ENCODE measurements at regions not wholly inside any gene's neighbourhood (a gene's known extent, or its start where the extent isn't known, plus 50 kb on each side); places are given as distances from the start of the nearest gene placed in this dataset.
A peak's percentile ranks its signal among the peaks of the same experiment; 100 is the strongest.
"Not testable (repeated sequence)": the region's sequence is repeated elsewhere in the genome, so short reads cannot be mapped to it uniquely, and the experiment has no call there.

DNA sequence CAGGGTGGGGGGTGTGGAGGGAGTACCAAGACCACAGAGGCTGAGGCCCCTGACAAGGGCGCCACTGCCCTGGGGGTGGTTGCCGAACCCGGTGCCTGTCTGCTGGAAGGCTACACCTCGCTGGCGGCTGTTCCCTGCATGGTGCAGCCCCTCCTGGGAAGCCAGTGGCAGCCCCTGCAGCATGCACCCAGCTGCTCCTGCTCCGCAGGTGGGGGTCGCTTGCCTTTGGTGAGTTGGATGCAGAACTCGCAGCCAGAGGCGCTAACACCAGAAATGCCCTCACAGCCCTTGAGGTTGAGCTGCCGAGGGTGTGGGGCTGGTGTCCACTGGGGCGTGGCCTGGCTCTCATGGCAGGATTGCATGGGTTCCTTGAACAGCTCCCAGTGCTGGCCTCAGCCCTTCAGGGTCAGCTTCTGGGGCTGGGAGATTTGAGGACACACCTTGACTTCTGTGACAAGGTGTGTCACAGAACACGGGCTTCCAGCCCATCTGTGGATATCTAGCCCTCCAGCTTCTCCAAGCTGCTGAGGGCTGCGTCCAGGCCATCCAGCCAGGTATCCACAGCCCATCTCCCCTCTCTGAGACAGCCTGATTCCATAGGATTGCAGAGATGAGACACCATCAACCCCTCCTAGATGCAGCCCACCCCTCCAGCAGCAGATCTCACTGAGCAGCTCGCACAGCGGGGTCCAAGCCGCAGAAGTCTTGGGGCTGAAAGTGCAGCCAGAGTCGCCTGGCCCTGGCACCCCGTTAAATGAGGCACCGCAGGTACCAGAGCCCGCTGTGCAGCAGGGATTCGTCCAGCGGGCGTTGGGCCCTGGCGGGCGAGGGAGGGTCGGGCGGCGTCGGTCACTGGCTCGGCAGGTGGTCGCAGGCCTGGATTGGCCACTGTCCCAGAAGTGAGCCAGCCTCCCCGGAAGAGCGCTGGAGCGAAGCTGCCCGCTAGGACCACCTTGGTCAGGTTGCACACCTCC lies 586.3 kb downstream of the KCNJ18 start:
- H3K4me1 Mint-ChIP-seq (ENCODE audit: low read depth in 2 of 2): no peaks in the 10 kb centered on the region
- peaks cover 16% of the 10 kb centered on the region for H3K36me3 Mint-ChIP-seq
- peak in 1 of 2 donors; percentile 13 for ATAC-seq
- peaks cover 18% of the 10 kb centered on the region for H3K9me3 Mint-ChIP-seq
- no peak overlapping the region for H3K27ac Mint-ChIP-seq
- no peak overlapping the region for H3K4me3 Mint-ChIP-seq
- DNase-seq (ENCODE audit: low spot score): no peak
- H3K27me3 Mint-ChIP-seq: no peaks in the 10 kb centered on the region

DNA sequence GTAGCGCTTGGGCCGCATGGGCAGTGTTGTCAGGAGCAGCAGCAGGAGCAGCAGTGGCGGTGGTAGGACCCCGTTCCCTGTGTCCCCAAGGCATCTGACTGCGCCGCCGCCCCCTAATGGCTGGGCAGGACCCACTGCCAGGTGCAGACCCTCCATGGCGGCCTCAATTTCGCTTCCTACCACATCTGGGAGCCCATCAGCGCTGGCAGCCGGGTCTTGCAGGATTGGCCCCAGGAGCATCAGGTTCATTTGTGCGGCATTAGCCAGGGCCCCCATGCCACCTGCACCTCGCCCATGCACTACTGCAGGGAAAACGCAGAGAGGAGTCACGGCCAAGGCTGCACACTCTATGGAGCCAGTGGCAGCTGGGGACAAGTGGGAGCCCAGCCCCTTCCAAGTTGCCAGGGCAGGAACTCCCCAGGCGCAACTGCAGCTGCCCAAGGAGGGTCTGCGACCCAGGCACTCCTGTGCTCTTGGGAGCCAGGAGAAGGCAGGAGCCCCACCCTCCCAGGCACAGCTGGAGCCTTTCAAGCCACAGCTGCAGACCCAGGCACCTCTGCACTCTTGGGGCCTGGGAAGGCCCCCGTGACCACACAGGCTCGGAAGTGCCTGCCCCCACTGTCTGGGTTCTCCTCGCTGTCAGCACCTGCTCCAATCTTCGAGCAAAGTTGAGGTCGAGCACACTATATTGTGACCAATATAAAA lies 594.2 kb downstream of the KCNJ18 start:
- DNase-seq (ENCODE audit: low spot score) (no peak), ATAC-seq (no peak)
- H3K27ac Mint-ChIP-seq: no peak overlapping the region
- no peak overlapping the region for H3K4me3 Mint-ChIP-seq
- no peaks in the 10 kb centered on the region for H3K4me1 Mint-ChIP-seq (ENCODE audit: low read depth in 2 of 2)
- H3K36me3 Mint-ChIP-seq: no peaks in the 10 kb centered on the region
- H3K9me3 Mint-ChIP-seq: peaks cover 10% of the 10 kb centered on the region
- H3K27me3 Mint-ChIP-seq: no peaks in the 10 kb centered on the region

DNA sequence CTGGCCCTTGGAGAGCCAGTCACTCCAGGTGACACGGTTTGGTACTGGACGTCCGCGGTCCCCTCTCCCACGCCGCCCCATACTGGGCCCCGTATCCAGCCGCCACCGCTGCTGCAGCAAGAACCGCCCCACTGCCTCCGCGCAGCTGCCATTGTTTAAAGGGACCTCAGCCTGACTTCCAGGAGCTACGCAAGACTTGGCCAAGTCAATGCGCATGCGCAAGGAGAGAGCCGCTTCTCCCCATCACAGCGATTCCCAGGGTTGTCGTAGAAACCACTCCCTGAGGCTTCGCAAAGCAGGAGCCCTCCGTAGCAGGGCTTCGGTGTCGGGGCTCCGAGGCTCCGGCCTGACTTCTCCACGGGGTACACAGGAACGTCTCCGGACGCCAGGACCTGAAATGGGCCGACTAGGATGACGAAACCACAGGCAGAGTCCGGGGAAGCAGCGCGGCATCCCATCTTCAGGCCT lies 606.2 kb downstream of the KCNJ18 start:
- H3K4me1 Mint-ChIP-seq (ENCODE audit: low read depth in 2 of 2); H3K27ac Mint-ChIP-seq; H3K27me3 Mint-ChIP-seq; DNase-seq (ENCODE audit: low spot score); H3K4me3 Mint-ChIP-seq: not testable (repeated sequence)
- peak in 1 of 2 donors; percentile 48 for ATAC-seq
- Mint-ChIP-seq H3K9me3 (peaks cover 12% of the 10 kb centered on the region), H3K36me3 (peaks cover 17% of the 10 kb centered on the region)

DNA sequence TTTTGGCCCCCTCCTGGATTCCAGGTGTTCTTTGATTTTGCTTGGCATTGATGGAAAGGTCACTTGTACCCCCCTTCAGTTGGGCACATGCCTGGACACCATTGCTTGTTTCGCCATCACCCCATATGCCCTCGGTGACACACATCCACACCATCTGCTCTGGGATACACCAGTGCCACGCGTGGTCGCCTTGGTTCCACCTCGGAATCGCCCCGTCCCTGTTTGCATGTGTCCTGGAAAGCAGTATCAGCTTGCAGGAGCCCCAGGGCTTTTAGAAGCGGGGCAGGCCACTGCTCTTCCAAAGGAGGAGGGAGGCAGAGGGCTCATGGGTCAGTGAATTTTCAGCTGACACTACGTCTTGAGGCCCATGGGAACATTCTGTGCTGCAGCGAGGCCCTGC lies 607.9 kb downstream of the KCNJ18 start:
- Mint-ChIP-seq H3K9me3 (peaks cover 12% of the 10 kb centered on the region), H3K27ac (no peak overlapping the region), H3K36me3 (peaks cover 24% of the 10 kb centered on the region), H3K4me1 (ENCODE audit: low read depth in 2 of 2) (no peaks in the 10 kb centered on the region), H3K27me3 (no peaks in the 10 kb centered on the region), H3K4me3 (no peak overlapping the region)
- no peak for ATAC-seq
- no peak for DNase-seq (ENCODE audit: low spot score)

DNA sequence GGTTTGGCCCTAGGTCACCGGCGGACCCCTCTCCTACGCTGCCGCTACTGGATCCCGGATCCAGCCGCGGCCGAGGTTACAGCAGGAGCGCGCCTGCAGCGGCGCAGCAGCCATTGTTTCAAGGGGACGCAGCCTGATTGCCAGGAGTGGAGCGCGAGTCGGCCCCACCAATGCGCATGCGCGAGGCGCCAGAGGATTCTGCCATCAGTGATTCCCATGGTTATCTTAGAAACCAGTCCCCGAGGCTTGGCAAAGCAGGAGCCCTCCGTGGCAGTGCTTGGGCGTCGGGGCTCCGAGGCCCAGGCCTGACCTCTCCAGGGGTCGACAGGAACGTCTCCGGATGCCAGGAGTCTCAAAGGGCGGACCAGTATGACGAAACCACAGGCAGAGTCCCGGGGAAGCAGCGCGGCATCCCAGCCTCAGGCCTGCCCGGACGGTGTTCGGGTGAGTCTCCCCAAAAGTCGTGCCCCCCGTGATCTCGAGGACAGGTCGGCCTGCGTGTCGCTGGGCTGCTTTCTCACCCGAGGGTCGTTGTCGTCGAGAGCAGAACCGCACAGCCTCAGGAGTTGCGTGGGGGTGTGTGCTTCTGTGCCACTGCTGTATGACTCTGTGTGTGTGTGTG lies 608.5 kb downstream of the KCNJ18 start:
- Mint-ChIP-seq H3K4me3 (no peak overlapping the region), H3K4me1 (ENCODE audit: low read depth in 2 of 2) (no peaks in the 10 kb centered on the region), H3K9me3 (peaks cover 16% of the 10 kb centered on the region), H3K36me3 (peaks cover 28% of the 10 kb centered on the region), H3K27me3 (no peaks in the 10 kb centered on the region), H3K27ac (no peak overlapping the region)
- ATAC-seq: no peak
- DNase-seq (ENCODE audit: low spot score): no peak

DNA sequence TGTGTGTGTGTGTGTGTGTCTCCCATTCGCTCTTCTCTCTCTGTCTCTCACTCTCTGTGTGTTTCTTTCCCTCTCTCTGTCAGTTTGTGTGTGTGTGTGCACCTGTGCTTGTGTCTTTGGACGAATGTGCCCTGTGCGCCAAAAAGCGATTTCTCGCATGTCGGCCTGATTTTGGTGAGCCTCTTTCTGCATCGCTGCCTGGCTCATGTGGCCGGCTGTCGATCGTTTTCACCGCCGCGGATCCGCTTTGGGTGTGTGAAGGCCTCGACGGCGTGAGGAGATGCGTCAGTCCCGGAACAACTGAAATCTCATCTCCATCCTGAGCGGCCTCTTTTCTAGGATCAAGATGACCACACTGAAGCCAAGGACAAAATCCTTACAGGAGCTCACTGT lies 609.0 kb downstream of the KCNJ18 start:
- Mint-ChIP-seq H3K4me1 (ENCODE audit: low read depth in 2 of 2) (no peaks in the 10 kb centered on the region), H3K27me3 (no peaks in the 10 kb centered on the region), H3K9me3 (peaks cover 14% of the 10 kb centered on the region), H3K36me3 (peaks cover 26% of the 10 kb centered on the region), H3K4me3 (no peak overlapping the region), H3K27ac (no peak overlapping the region)
- DNase-seq (ENCODE audit: low spot score) (no peak), ATAC-seq (no peak)

DNA sequence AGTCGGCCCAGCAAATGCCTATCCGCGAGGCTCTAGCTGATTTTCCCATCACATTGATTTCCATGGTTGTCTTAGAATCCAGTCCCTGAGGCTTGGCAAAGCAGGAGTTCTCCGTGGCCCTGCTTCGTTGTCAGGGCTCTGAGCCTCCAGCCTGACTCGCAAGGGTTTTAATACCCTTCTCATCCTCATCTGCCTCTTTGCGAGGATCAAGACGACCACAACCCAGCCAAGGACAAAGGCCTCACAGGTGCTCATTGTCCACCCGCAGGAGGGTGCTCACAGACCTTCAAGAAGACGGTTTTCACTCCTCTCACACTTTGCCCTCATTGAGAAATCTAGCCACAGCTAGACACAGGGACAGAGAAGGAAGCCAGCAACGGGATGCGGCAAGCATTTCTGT lies 610.8 kb downstream of the KCNJ18 start:
- no peak overlapping the region for H3K27ac Mint-ChIP-seq
- peaks cover 31% of the 10 kb centered on the region for H3K36me3 Mint-ChIP-seq
- no peaks in the 10 kb centered on the region for H3K4me1 Mint-ChIP-seq (ENCODE audit: low read depth in 2 of 2)
- DNase-seq (ENCODE audit: low spot score) (no peak), ATAC-seq (no peak)
- peaks cover 18% of the 10 kb centered on the region for H3K9me3 Mint-ChIP-seq
- H3K4me3 Mint-ChIP-seq: no peak overlapping the region
- no peaks in the 10 kb centered on the region for H3K27me3 Mint-ChIP-seq

DNA sequence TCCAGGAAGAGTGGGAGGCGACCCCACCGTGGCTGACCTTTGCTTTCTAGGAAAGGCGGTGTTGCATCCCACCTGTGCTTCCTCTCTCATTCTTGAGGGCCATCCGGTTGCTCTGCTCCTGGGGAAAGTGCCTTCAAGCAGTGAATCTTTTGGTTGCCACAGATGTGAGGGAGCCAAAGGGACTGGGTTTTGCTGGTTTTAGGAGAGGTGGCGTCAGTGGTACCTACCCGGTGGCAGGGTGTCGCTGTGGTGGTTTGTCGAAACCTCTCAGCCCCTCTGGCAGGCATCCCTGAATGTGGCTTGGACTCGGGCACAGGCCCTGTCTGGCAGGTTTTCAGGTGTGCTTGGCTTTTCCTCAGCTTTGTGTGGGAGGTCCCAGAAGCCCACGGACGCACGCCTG lies 611.5 kb downstream of the KCNJ18 start:
- Mint-ChIP-seq H3K4me1 (ENCODE audit: low read depth in 2 of 2) (no peaks in the 10 kb centered on the region), H3K27me3 (no peaks in the 10 kb centered on the region), H3K27ac (no peak overlapping the region), H3K9me3 (peaks cover 18% of the 10 kb centered on the region), H3K36me3 (peaks cover 30% of the 10 kb centered on the region), H3K4me3 (no peak overlapping the region)
- DNase-seq (ENCODE audit: low spot score) (no peak), ATAC-seq (no peak)

DNA sequence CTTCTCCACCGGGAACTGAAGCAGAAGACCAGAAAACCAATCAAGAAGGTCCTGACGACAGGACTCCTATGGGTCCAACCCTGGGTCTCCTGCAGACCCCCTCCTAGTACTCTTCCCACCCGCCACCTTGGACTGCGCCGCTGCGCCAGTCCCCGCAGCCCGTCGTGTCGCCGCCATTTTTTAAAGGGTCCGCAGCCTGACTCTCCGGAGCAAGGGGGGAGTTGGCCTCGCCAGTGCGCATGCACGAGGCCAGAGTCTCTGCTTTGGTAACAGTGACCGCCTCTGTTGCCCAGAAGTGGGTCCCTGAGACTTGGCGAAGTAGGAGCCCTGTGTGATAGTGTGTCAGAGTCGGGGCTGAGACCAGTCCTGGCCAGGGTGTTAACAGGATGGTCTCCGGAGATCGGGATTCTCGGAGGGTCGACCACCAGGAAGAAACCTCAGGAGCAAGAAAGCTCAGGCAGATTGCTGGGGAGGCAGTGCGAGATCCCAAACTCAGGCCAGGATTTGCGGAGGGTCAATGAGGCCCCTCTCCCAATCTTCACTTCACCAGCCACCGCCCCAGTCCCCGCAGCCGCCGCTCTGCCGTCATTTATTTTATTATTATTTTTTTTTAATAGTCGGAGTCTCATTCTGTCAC lies 612.5 kb downstream of the KCNJ18 start:
- Mint-ChIP-seq H3K27me3 (no peaks in the 10 kb centered on the region), H3K27ac (no peak overlapping the region), H3K4me1 (ENCODE audit: low read depth in 2 of 2) (no peaks in the 10 kb centered on the region), H3K36me3 (peaks cover 26% of the 10 kb centered on the region), H3K4me3 (no peak overlapping the region), H3K9me3 (peaks cover 14% of the 10 kb centered on the region)
- ATAC-seq (no peak), DNase-seq (ENCODE audit: low spot score) (no peak)

DNA sequence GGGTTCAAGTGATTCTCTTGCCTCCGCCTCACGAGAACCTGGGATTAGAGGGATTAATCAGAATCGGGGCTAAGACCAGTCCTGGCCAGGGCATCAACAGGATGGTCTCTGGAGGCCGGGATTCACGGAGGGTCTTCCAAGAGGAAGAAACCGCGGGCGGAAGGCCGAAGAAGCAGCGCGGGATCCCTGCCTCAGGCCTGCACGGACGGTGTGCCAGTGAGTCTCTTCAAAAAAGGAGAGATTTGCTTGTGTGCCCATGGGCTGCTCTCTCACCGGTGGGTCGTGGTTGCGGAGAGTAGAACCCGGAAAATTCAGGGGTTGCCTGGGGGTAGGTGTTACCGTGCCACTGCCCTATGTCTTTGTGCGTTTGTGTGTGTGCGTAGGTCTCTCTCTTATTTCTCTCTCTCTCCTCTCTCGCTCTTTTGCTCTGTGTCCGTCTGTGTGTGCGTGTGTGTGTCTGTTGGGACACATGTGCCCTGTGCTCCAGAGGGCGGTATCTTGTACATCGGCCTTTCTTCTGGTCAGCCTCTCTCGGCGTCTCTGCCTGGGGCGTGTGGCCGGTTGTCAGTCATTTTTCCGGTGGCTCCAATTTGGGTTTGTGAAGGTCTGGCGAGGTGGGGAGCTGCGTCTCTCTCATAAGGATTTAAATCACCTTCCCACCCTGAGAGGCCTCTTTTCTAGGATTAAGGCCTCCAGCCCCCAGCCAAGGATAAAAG lies 613.2 kb downstream of the KCNJ18 start:
- no peaks in the 10 kb centered on the region for H3K4me1 Mint-ChIP-seq (ENCODE audit: low read depth in 2 of 2)
- no peaks in the 10 kb centered on the region for H3K27me3 Mint-ChIP-seq
- peaks cover 19% of the 10 kb centered on the region for H3K9me3 Mint-ChIP-seq
- peaks cover 34% of the 10 kb centered on the region for H3K36me3 Mint-ChIP-seq
- ATAC-seq (no peak), DNase-seq (ENCODE audit: low spot score) (no peak)
- H3K4me3 Mint-ChIP-seq: no peak overlapping the region
- no peak overlapping the region for H3K27ac Mint-ChIP-seq

DNA sequence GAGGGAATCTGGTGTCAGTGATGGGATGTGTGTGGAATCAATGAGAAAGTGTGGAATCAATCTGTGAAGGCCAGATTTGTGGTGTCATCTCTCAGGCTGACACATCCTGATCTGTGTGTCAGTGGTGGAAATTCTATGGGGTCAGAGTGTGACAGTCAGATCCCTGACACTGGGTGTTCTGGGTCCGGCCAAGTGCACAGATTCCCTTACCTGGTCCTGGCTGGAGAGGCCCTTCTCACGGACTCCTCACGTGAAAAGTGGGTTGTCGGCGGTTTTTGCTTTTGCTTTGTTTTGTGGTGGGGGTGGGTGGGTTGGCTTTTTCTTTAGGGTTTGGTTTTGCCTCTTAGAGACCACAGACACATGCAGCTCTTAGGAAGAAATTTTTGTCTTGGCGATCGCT lies 618.0 kb downstream of the KCNJ18 start:
- Mint-ChIP-seq H3K36me3 (peaks cover 23% of the 10 kb centered on the region), H3K9me3 (peaks cover 16% of the 10 kb centered on the region)
- H3K27ac Mint-ChIP-seq; DNase-seq (ENCODE audit: low spot score); ATAC-seq; H3K27me3 Mint-ChIP-seq; H3K4me1 Mint-ChIP-seq (ENCODE audit: low read depth in 2 of 2); H3K4me3 Mint-ChIP-seq: not testable (repeated sequence)

DNA sequence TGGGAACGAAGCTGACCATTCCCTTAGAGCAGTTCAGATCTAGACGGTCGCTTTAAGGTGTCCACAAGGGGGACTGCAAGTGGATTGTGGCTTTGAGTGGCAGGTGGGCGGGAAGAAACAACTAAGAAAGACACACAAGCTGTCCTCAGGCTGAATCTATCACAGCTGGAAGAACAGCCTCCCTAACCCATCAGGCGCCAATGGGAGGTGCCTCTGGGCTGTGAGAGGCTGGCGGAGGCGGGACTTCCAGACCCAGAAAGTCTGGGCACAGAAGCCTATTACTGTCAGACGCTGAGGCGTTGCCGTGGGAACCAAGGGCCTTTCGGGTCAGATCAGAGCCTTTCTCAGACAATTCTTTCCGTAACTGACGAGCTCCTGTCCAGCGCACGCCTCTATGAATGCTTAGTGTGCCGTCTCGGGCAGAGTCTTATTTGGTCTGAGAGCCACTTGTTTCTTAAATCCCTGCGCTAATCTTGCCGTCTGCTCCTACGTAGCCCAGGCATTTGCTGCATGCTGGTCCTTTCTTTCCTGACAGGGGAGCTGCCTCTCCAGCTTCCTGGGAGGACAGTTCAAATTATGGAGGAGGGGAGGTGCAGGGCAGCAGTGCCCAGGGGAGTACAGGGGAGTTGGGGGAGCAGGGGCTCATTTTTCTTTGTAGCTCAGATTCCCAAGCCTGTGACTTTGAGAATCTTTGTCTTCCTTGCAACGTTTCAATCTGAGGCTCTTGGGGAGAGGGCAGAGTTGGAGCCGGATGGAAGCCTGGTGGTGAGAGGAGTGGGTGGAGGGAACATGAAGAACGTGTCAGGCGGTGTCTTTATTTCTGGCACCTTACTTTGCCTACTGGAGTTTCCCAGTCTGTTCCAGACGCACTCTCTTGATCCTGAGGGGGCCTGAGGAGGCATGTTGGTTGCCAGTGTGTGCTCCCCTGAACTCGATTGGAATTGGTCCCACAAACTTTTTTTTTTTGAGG lies 618.7 kb downstream of the KCNJ18 start:
- ATAC-seq (no peak), DNase-seq (ENCODE audit: low spot score) (no peak)
- Mint-ChIP-seq H3K27me3 (no peaks in the 10 kb centered on the region), H3K9me3 (peaks cover 12% of the 10 kb centered on the region), H3K4me3 (no peak overlapping the region), H3K36me3 (peaks cover 17% of the 10 kb centered on the region), H3K27ac (no peak overlapping the region), H3K4me1 (ENCODE audit: low read depth in 2 of 2) (no peaks in the 10 kb centered on the region)
